ENCODE measurements at regions not wholly inside any gene's neighbourhood (a gene's known extent, or its start where the extent isn't known, plus 50 kb on each side); places are given as distances from the start of the nearest gene placed in this dataset.

DNA sequence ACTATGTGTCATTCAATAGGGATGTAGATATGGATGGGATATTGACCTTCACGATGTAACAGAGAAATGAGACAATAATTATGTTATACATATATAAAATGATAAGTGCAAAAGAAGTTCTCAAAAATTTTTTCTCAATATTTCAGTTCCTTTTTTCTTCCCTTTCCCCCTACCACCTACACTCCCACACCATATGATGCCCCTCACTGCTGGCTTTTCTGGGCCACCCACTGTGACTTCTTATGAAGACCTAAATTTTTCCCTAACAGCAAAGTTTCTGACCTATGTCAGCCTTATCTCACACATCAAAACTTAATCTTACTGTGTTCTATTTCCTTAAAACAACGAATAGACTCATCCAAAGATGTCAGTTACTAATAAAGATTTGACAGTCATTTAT is 89.9 kb upstream of the MYLIP start:
- DNase-seq (ENCODE audit: low read depth, low spot score), result no peak
- CTCF ChIA-PET, result no interaction called here
- POLR2A ChIA-PET, result no interaction called here
- no peak overlapping the region for H3K4me3 ChIP-seq (ENCODE audit: low read depth, low read length)
- TF ChIP-seq, protein P1, sequence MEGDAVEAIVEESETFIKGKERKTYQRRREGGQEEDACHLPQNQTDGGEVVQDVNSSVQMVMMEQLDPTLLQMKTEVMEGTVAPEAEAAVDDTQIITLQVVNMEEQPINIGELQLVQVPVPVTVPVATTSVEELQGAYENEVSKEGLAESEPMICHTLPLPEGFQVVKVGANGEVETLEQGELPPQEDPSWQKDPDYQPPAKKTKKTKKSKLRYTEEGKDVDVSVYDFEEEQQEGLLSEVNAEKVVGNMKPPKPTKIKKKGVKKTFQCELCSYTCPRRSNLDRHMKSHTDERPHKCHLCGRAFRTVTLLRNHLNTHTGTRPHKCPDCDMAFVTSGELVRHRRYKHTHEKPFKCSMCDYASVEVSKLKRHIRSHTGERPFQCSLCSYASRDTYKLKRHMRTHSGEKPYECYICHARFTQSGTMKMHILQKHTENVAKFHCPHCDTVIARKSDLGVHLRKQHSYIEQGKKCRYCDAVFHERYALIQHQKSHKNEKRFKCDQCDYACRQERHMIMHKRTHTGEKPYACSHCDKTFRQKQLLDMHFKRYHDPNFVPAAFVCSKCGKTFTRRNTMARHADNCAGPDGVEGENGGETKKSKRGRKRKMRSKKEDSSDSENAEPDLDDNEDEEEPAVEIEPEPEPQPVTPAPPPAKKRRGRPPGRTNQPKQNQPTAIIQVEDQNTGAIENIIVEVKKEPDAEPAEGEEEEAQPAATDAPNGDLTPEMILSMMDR (IDR thresholded peaks at IDR 0.05; ENCODE audit: insufficient read depth, low read length, missing control alignments), result no peak

GRCh38 chr6:16035488-16036080 is 93.3 kb upstream of the MYLIP start:
- CTCF ChIA-PET, result no interaction called here
- TF ChIP-seq, protein P1 (IDR thresholded peaks at IDR 0.05; ENCODE audit: insufficient read depth, low read length, missing control alignments), result no peak
- no peak overlapping the region for H3K4me3 ChIP-seq (ENCODE audit: low read depth, low read length)
- no peak for DNase-seq (ENCODE audit: low read depth, low spot score)
- POLR2A ChIA-PET, result no interaction called here

- POLR2A ChIA-PET, result no interaction called here
- CTCF ChIA-PET, result no interaction called here
- H3K4me3 ChIP-seq (ENCODE audit: low read depth, low read length), result no peak overlapping the region
- TF ChIP-seq, protein P1 (IDR thresholded peaks at IDR 0.05; ENCODE audit: insufficient read depth, low read length, missing control alignments), result no peak
- no peak for DNase-seq (ENCODE audit: low read depth, low spot score)
These were observed 95.7 kb upstream of the MYLIP start for GRCh38 chr6:16033214-16033613.

DNA sequence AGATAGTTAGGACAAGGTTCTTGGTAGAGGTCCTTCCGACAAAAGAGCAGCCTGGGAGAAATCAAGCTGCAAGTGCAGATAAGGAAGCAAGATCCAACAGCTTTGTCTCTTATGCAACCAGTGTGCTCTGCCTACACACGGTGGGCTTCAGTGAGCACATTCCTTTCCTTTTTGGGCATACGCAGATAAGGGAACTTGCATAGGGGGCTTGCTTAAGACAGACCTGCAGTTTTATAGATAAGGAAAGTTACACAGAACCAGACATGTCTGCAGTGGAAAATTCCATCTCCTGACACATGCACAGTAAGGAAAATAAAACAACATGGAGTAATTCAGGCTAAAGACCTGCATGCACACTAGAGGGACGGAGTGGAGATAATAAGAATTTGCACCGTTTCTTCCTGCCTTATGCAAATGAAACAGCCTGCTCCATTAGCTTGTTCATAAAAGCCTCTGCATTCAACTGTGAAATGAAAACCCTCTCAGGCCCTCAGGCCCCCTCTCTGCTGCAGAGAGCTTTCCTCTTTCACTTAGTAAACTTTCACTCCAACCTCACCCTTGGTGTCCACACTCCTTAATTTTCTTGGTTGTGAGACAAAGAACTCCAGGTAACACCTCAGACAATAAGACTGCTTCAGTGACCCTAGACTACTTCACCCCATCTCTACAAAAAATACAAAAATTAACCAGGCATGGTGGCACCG is 97.5 kb upstream of the MYLIP start:
- POLR2A ChIA-PET, result no interaction called here
- TF ChIP-seq, protein P1 (IDR thresholded peaks at IDR 0.05; ENCODE audit: insufficient read depth, low read length, missing control alignments), result no peak
- no peak for DNase-seq (ENCODE audit: low read depth, low spot score)
- no peak overlapping the region for H3K4me3 ChIP-seq (ENCODE audit: low read depth, low read length)
- CTCF ChIA-PET, result no interaction called here

- DNase-seq (ENCODE audit: low read depth, low spot score), result no peak
- ChIA-PET POLR2A (no interaction called here), CTCF (no interaction called here)
- TF ChIP-seq, protein P1 (IDR thresholded peaks at IDR 0.05; ENCODE audit: insufficient read depth, low read length, missing control alignments), result no peak
- H3K4me3 ChIP-seq (ENCODE audit: low read depth, low read length), result no peak overlapping the region
These were observed 99.9 kb upstream of the MYLIP start for GRCh38 chr6:16028966-16029365.

DNA sequence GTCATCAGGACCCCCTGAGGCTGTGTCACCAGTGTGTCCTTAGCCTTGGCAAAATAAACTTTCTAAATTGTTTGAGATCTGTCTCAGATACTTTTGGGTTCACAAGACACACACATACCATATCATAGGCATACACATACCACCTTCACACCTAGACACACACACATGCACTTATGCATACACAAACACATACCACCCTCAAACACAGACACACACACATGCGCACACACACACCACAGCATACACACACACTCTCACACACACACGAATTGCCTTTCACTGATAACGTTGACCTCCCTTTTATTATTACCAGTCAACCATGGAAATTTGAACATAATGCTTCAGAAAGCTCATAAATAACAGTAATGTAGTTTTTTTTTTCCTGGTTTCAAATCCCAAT is 108.6 kb upstream of the MYLIP start:
- CTCF ChIA-PET, result no interaction called here
- DNase-seq (ENCODE audit: low read depth, low spot score), result no peak
- H3K4me3 ChIP-seq (ENCODE audit: low read depth, low read length), result no peak overlapping the region
- TF ChIP-seq, protein P1 (IDR thresholded peaks at IDR 0.05; ENCODE audit: insufficient read depth, low read length, missing control alignments), result no peak
- POLR2A ChIA-PET, result no interaction called here

All from AG04449 (cell line).